Right cardiac atrium (tissue), 5 donors: ENCODE measurements at regions not wholly inside any gene's neighbourhood (a gene's known extent, or its start where the extent isn't known, plus 50 kb on each side); places are given as distances from the start of the nearest gene placed in this dataset.
A peak's percentile ranks its signal among the peaks of the same experiment; 100 is the strongest.

Source experiments
- ATAC-seq, 2 donors: fragments of 200-7000 bp; cut with Tn5 transposase; one replicate each; pipeline versions ENCODE4 v1.8.0 to v1.9.1; 2020; ENCODE audit warnings: moderate library complexity in 2 of 2, mild to moderate bottlenecking in 1 of 2
- DNase-seq, 3 donors: peaks; one replicate each; pipeline ENCODE4 v3.0.0-alpha.2; 2020
- H3K27ac ChIP-seq: one replicate; pipeline ENCODE4 v1.5.1; 2013; ENCODE audit warnings: mild to moderate bottlenecking, low read length, control low read depth, moderate library complexity
- H3K27me3 ChIP-seq: one replicate; pipeline ENCODE4 v1.6.1; 2013; ENCODE audit not compliant: control insufficient read depth, insufficient read depth
- H3K4me1 ChIP-seq: one replicate; pipeline ENCODE4 v1.6.1; 2013; ENCODE audit warnings: low read length; ENCODE audit not compliant: control insufficient read depth, insufficient read depth
- H3K4me3 ChIP-seq: one replicate; pipeline ENCODE4 v1.5.1; 2013; ENCODE audit warnings: low read length, control low read depth
- H3K9me3 ChIP-seq: one replicate; pipeline ENCODE4 v1.6.1; 2013; ENCODE audit warnings: low read length; ENCODE audit not compliant: control insufficient read depth
- WGBS: extraction: QIAGEN DNeasy Blood & Tissue Kit; methylation state at CpG from one replicate; pipeline ENCODE4 v1.1.7; 2013; 5-methylcytosine and 5-hydroxymethylcytosine counted together
- intact Hi-C, 4 donors: fragments of 100-400 bp; cut with DNase I; formaldehyde crosslinking; loops; one replicate each; pipeline versions ENCODE4 v1.11.0 to v1.14.0; 2022 to 2023
- donor health status: healthy with polysubstance abuse.
- donor health status: DM: no; HTN: yes; CAD: no.
- donor health status: DM: no; HTN: no; CAD: no.
- donor health status: DM: no; HTN: yes; CAD: no; lungs with severe emphysema.
- donor health status: DM: yes; HTN: yes; CAD: no.

DNA sequence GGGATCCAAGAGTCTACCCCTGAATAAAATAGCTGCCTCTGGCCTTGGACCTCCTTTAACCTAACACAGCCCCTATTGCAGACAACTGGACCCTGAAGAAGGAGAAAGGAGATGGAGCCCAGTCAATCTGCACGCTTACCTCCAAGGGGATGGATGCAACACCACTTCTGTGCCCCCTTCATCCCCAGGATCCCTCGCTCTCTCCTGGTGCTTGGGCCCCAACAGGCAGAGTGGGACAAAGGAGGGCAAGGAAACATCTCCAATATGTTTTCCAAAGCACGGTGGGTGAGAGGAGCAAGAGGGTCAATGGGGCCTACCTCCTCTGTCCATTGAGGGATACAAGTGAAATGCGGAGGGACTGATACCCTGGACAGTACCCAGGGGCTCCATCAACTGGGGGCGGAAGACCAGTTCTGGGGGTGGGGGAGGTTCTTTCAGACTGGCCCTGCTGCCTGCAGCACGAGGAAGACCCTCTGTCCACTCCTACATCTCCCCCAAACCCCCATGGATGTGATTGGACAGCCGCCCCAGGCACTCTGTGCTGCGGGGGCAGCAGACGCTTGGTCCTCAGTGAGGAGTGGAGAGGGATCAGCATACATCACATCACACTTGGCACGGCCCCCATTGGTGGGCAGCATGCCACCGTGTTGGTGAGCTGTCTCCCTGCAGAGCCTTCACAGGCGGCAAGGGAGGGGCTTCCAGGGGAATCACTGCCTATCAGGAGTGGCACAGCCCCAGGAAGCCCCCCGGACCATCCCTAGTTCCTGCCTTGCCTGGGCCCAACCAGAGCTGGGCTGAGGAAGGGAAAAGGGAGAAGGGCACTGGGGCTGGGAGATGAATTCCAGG is 70.6 kb downstream of the MRPL14 start:
- Histone ChIP-seq H3K27ac (peak overlapping the region; percentile 40), H3K27me3 (no peaks in the 10 kb centered on the region), H3K4me3 (no peak overlapping the region), H3K9me3 (no peaks in the 10 kb centered on the region), H3K4me1 (peaks cover 28% of the 10 kb centered on the region)
- ATAC-seq (peak; percentile 20 to 22), DNase-seq (peak; percentile 87 to 94 (median 94))
- intact Hi-C loops = no loop called here
- WGBS = 57% methylated on average over 13 of the region's 13 CpGs

DNA sequence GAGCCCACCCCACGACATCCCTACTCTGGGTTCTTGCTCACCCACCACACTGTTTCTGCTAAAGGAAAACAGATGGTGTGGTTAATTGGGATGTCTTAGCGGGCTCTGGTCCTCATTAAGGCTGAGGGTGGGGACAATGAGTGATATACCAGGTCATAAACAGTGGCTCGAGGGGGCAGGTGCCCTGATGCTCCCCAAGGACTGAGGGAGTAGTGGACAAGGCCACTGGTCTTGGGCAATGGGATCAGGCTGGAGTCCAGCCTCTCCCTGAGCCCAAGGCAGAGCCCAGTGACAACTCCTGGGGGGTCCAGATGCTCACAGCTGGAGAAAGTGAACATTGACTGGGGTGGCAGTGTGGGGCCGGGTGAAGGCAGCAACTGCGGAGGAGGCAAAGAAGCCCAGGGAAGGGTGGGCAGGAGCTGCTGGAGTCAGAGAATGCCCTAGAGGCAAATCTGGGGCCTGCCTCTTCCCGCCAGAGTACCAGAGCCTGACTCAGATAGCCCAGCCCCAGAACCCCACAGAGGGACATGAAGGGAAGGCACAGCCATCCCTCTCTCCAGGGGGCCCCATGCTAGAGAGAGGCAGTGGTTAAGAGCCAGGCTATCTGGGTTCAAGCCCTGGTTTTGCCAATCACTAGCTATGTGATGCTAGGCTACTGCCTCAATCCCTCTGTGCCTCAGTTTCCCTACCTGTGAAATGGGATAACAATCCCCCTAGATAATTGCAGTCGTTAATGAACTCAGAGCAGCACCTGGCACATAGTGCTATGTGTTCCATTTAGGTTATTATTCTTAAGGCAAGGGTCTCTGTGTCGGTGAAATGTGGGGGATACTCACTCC is 72.3 kb downstream of the MRPL14 start:
- ATAC-seq = no peak
- intact Hi-C loops = no loop called here
- H3K9me3 ChIP-seq = no peaks in the 10 kb centered on the region
- peak in 2 of 3 donors; percentile 22 for DNase-seq
- no peaks in the 10 kb centered on the region for H3K27me3 ChIP-seq
- H3K4me3 ChIP-seq = no peak overlapping the region
- peaks cover 28% of the 10 kb centered on the region for H3K4me1 ChIP-seq
- WGBS = 73% methylated on average over 8 of the region's 8 CpGs
- peak overlapping the region; percentile 52 for H3K27ac ChIP-seq

DNA sequence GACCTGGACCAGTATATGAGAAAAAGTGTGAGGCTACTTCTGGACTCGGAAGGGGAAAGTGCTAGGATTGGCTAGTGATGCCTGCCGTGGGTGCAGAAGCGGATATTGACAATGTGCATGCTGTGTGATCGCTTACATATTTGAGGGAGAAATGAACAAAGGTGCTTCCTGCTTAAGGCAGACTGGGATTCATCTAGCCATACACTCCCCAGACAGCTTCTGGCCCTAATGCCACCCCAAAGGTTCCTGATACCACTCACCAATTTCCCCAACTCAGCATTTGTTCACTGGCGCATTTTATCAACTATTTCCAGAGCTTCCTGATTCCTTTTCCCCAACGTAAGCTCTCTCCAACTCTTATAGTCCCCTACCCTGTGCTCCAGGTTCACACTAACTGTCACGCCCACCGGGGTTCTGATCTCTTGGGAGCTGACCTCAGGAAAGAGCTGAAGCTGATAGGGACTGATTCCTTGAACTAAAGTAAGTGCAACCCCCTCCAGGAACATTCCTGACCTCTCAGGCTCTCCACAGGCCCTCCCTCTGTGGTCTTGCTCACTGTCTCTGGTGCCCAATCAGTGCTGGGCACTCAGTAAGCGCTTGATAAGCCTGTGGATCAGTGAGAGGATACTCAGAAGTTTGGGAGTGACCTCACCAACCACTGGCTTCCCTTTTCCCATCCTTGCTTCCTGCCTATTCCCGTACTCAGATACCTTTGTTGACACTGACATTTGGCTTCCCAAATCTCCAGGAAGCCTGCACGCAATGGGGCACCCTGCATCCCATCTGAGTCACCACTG is 73.3 kb downstream of the MRPL14 start:
- Histone ChIP-seq H3K27ac (peak overlapping the region; percentile 52), H3K27me3 (no peaks in the 10 kb centered on the region), H3K4me1 (peaks cover 25% of the 10 kb centered on the region), H3K4me3 (no peak overlapping the region), H3K9me3 (no peaks in the 10 kb centered on the region)
- WGBS = 57% methylated on average over 11 of the region's 11 CpGs
- intact Hi-C loops = no loop called here
- ATAC-seq (peak; percentile 11 to 31), DNase-seq (peak; percentile 46 to 74 (median 74))

DNA sequence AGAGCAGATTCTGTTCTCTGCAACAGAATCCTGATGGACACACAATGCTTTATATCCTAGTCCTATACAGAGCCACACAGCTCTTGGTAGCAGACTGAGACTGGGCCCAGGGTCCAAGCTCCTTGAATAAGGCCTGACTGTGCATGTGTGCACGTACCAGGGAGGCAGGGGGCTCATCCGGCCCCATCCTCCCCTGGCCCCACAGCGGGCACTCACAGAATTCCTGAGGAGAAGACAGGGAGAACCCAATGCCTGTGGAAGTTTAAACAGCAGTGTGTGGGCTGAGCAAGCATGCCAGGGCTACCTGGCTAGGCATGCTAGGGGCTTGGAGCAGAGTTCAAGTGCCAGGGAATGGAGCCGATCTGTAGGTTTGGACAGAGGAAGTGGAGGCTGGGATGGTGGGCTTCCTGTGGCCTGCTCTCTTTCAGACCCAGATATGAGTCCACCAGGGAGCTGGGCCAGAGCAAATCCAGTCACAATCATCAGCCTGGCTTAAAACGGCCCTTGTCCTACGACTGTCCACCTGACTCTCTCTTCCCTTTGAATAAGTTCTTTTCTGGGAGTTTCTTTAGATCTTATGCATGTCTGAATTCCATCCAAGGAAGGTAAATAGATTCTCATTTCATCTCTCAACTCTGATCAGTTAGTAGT is 74.0 kb downstream of the MRPL14 start:
- DNase-seq (peak in 2 of 3 donors; percentile 3 to 28), ATAC-seq (no peak)
- Histone ChIP-seq H3K27ac (peak overlapping the region; percentile 61), H3K27me3 (no peaks in the 10 kb centered on the region), H3K9me3 (no peaks in the 10 kb centered on the region), H3K4me1 (peaks cover 20% of the 10 kb centered on the region), H3K4me3 (no peak overlapping the region)
- intact Hi-C loops = no loop called here
- WGBS = 84% methylated on average over 6 of the region's 6 CpGs

DNA sequence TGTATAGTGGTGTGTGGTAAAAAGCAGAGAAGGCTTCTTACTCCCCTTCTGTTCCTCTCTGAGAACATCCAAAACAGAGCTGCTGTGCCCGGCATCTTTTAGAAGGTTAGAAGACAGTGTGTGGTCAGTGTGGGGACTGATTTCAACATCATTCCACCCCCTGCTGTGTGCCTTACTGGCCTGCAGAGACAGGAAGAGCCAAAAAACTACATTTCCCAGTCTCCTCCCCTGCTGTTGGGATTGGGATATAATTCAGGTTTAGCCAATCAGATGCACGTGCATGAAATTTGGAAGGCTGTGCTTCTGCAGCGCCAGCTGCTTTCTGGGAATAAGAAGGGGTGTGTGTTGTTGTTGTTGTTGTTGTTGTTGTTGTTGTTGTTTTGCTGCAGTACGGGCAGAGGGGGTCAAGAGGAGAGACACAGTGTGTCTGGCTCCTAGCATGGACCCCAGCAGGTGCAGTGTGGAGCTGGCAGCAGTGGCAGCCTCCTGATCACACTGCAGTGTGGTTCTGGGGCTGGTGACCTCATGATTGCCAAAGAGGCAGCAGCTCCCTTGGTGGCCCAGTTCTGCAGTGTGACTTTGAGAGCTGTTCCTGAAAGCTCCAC is 74.7 kb downstream of the MRPL14 start:
- no peaks in the 10 kb centered on the region for H3K9me3 ChIP-seq
- 48% methylated on average over 4 of the region's 4 CpGs for WGBS
- H3K27ac ChIP-seq = peak overlapping the region; percentile 61
- intact Hi-C loops = no loop called here
- ATAC-seq = peak; percentile 36 to 61
- H3K4me1 ChIP-seq = peaks cover 15% of the 10 kb centered on the region
- no peaks in the 10 kb centered on the region for H3K27me3 ChIP-seq
- no peak overlapping the region for H3K4me3 ChIP-seq
- DNase-seq = peak; percentile 43 to 63 (median 63)

DNA sequence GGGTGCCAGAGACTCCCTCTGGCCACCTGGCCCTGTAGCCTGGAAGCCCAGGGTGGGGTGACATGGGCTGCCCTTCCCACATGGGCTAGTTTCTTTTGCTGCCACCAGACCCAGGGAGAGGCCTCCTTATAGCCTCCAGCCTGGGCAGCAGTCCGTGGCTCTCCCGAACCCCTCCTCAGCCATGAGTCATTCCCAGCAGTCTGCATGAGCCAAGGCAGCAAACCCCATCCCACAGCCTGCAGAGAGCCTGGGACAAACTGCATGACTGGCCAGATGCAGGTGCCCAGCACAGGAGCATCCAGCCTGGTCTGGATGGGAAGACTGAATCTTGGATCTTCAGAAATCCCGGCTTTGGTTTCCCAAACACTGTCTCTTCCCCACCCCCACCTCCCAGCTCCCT is 75.7 kb downstream of the MRPL14 start:
- no peaks in the 10 kb centered on the region for H3K9me3 ChIP-seq
- peak overlapping the region; percentile 15 for H3K27ac ChIP-seq
- DNase-seq (peak; percentile 65 to 78 (median 70)), ATAC-seq (peak; percentile 18 to 58)
- WGBS = 57% methylated on average over 3 of the region's 3 CpGs
- H3K4me1 ChIP-seq = peaks cover 8% of the 10 kb centered on the region
- intact Hi-C loops = no loop called here
- H3K4me3 ChIP-seq = no peak overlapping the region
- H3K27me3 ChIP-seq = no peaks in the 10 kb centered on the region

DNA sequence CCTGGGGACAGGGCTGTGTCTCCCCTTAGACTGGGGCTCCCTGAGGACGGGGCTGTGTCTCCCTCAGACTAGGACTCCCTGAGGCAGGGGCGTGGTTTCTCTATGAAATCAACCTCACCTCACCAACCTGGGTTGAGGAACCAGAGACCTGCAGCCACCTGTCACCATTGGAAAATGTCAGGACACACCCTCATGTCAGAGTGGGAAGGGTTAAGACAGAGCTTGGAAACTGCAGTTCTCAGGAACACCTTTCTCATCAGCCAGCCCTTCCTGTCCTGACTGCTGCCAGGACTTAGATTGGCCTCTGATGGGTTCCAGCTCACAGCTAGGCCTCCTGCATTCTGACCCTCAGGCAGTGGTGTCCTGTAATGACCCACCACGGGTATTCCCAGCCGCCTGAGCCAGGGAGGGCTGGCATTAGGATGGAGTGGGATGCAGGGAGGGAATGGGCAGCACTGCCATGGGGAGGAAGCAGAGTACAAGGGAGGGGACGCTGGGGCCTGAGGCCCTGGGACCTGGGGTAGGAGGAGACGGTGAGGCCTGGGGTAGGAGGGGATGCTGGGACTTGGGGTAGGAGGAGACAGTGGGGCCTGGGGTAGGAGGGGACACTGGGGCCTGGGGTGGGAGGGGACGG is 76.3 kb downstream of the MRPL14 start:
- peaks cover 8% of the 10 kb centered on the region for H3K4me1 ChIP-seq
- intact Hi-C loops = no loop called here
- ATAC-seq (peak; percentile 2 to 4), DNase-seq (peak in 1 of 3 donors; percentile 15)
- 59% methylated on average over 7 of the region's 7 CpGs for WGBS
- peak overlapping the region; percentile 34 for H3K27ac ChIP-seq
- H3K27me3 ChIP-seq = no peaks in the 10 kb centered on the region
- H3K4me3 ChIP-seq = no peak overlapping the region
- no peaks in the 10 kb centered on the region for H3K9me3 ChIP-seq

DNA sequence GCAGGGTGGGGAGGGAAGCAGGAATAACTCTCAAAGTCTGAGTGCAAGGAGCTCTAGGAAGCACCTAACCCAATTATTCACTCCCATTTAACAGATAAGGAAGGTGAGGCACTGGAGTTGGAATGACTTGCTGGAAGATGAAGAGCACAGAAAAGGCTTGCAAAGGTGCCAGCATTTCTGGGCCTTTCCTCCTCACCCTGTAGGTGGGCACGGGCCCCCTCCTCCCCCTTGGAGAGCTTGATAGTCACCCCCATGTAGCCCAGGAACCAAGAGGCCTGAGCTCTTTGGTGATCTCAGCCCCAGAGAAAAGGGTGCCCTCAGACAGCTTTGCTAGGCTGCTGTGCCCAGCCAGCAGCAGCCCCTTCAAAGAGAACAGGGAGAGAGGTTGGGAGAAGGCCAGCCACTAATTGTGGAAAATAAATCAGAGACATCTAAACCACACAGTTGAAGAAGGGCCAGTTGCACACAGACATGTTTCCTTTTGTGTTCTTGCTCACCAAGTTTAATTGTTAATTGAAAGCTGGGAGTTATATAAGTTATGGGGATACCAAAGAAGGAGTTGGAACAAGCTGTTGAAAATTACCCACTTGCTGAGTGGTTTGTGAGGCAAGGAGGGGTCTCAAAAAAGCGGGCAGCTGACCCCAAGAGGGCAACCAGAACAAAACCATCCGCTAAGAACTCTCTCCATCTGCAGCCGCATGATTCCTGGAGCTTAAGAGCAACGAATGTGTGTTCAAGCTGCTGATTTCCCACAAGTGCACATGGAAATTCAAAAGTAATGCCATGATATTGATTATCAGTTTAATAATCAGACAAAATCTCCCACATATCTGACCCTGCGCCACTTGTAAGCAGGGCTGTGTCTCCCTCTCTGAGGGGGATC is 77.0 kb downstream of the MRPL14 start:
- Histone ChIP-seq H3K4me1 (peaks cover 8% of the 10 kb centered on the region), H3K9me3 (no peaks in the 10 kb centered on the region), H3K27me3 (no peaks in the 10 kb centered on the region), H3K27ac (peak overlapping the region; percentile 39), H3K4me3 (no peak overlapping the region)
- WGBS = 64% methylated on average over 6 of the region's 6 CpGs
- intact Hi-C loops = no loop called here
- DNase-seq (peak in 1 of 3 donors; percentile 7), ATAC-seq (no peak)
